B cell (primary cell): ENCODE measurements at regions not wholly inside any gene's neighbourhood (a gene's known extent, or its start where the extent isn't known, plus 50 kb on each side); places are given as distances from the start of the nearest gene placed in this dataset.

ENCODE experiments used
- ATAC-seq: fragments of 200-7000 bp; cut with Tn5 transposase; one replicate; pipeline ENCODE4 v1.10.0; 2021; ENCODE audit warnings: low read depth, mild to moderate bottlenecking, moderate number of reproducible peaks, moderate library complexity
- CTCF ChIA-PET: fragments of 350-600 bp; sonication (Branson Sonifier 250); formaldehyde crosslinking; loops from one replicate; lab custom pipeline; 2021; ENCODE audit warnings: antibody characterized with exemption, inconsistent platforms; lab: Charles Lee
- POLR2A ChIA-PET: fragments of 350-600 bp; sonication (Branson Sonifier 250); formaldehyde crosslinking; loops from one replicate; lab custom pipeline; 2021; ENCODE audit warnings: antibody characterized with exemption; lab: Charles Lee
- DNase-seq: peaks from one replicate; pipeline ENCODE4 v3.0.0; 2013
- H2AFZ ChIP-seq: 2 replicates; pipeline ENCODE4 v1.6.1; 2012; ENCODE audit warnings: mild to moderate bottlenecking, low read depth, low read length; ENCODE audit not compliant: insufficient read depth, poor library complexity, severe bottlenecking
- H3K27ac ChIP-seq, 2 donors: 1 replicate in 1 of 2; 2 replicates in 1 of 2; pipeline ENCODE4 v1.5.1; 2012 to 2013; ENCODE audit warnings: low read length in 2 of 2, mild to moderate bottlenecking in 2 of 2, moderate library complexity in 1 of 2
- H3K27me3 ChIP-seq, 4 experiments: fragments of 200-600 bp in 1 of 4; sonication (generic) in 1 of 4; replicated peaks in 1 of 4; 1 replicate in 2 of 4; 2 replicates in 2 of 4; pipeline versions ENCODE4 v1.6.1 to v1.7.0; 2013 to 2016; ENCODE audit warnings: low read length in 3 of 4, mild to moderate bottlenecking in 2 of 4, mixed read lengths in 1 of 4, moderate library complexity in 1 of 4; ENCODE audit not compliant: insufficient read depth in 4 of 4, control insufficient read depth in 3 of 4; ENCODE audit errors: control extremely low read depth in 1 of 4
- H3K36me3 ChIP-seq, 2 experiments: replicated peaks in 1 of 2; 1 replicate in 1 of 2; 2 replicates in 1 of 2; pipeline versions ENCODE4 v1.6.1 to v1.7.1; 2013; ENCODE audit warnings: low read length in 1 of 2; ENCODE audit not compliant: insufficient read depth in 2 of 2, control insufficient read depth in 1 of 2; ENCODE audit errors: control extremely low read depth in 1 of 2, extremely low read depth in 1 of 2
- H3K4me1 ChIP-seq, 2 donors: fragments of 200-600 bp in 1 of 2; sonication (generic) in 1 of 2; 1 replicate in 1 of 2; 2 replicates in 1 of 2; pipeline versions ENCODE4 v1.5.1 to v1.6.1; 2013 to 2017; ENCODE audit warnings: low read length in 2 of 2; ENCODE audit not compliant: control insufficient read depth in 2 of 2, insufficient read depth in 2 of 2
- H3K4me2 ChIP-seq: replicated peaks from 2 replicates; pipeline ENCODE3; 2012; ENCODE audit warnings: mild to moderate bottlenecking, low read depth, low read length; ENCODE audit not compliant: poor library complexity, severe bottlenecking
- H3K4me3 ChIP-seq, 5 experiments: fragments of 200-600 bp in 1 of 5; sonication (generic) in 1 of 5; 1 replicate in 3 of 5; 2 replicates in 2 of 5; pipeline versions ENCODE4 v1.5.1 to v1.7.0; 2011 to 2016; ENCODE audit warnings: low read length in 4 of 5, mild to moderate bottlenecking in 4 of 5, low read depth in 2 of 5, control low read depth in 1 of 5, moderate library complexity in 1 of 5; ENCODE audit not compliant: insufficient read depth in 1 of 5; ENCODE audit errors: control extremely low read depth in 1 of 5, extremely low read depth in 1 of 5
- H3K79me2 ChIP-seq: fragments of 200-600 bp; sonication (generic); one replicate; pipeline ENCODE4 v1.6.0; 2016; ENCODE audit warnings: low read length; ENCODE audit not compliant: control insufficient read depth, insufficient read depth
- H3K9ac ChIP-seq: fragments of 200-600 bp; sonication (generic); 2 replicates; pipeline ENCODE4 v1.6.1; 2017; ENCODE audit warnings: mild to moderate bottlenecking, low read length, moderate library complexity
- H3K9me3 ChIP-seq, 3 donors: one replicate each; pipeline versions ENCODE4 v1.6.1 to v1.7.1; 2013; ENCODE audit warnings: low read length in 2 of 3; ENCODE audit not compliant: control insufficient read depth in 2 of 3, insufficient read depth in 1 of 3; ENCODE audit errors: control extremely low read depth in 1 of 3
- H4K20me1 ChIP-seq: 2 replicates; pipeline ENCODE4 v1.6.0; 2012; ENCODE audit warnings: mild to moderate bottlenecking, low read length; ENCODE audit not compliant: insufficient read depth, control insufficient read depth, poor library complexity, severe bottlenecking
- H3K27ac Mint-ChIP-seq: one replicate; pipeline ENCODE4 v1.8.0; 2021; ENCODE audit warnings: mixed read lengths
- H3K27me3 Mint-ChIP-seq: one replicate; pipeline ENCODE4 v1.8.0; 2021; ENCODE audit warnings: mixed read lengths
- H3K4me1 Mint-ChIP-seq: one replicate; pipeline ENCODE4 v1.8.0; 2021; ENCODE audit warnings: mixed read lengths
- H3K4me3 Mint-ChIP-seq: one replicate; pipeline ENCODE4 v1.8.0; 2021; ENCODE audit warnings: mixed read lengths
- H3K9me3 Mint-ChIP-seq: one replicate; pipeline ENCODE4 v1.8.0; 2022; ENCODE audit warnings: mixed read lengths; ENCODE audit not compliant: insufficient read depth
- EZH2 ChIP-seq: IDR thresholded peaks from 2 replicates; pipeline ENCODE4 v1.6.1; 2012; ENCODE audit warnings: borderline replicate concordance, low read depth, mild to moderate bottlenecking, moderate library complexity, low read length; ENCODE audit not compliant: insufficient read depth, poor library complexity, severe bottlenecking
- WGBS: methylation state at CpG from one replicate; pipeline ENCODE4 v1.1.5; 2013; ENCODE audit warnings: missing lambda C conversion rate; ENCODE audit not compliant: insufficient coverage; 5-methylcytosine and 5-hydroxymethylcytosine counted together
- intact Hi-C: fragments of 100-400 bp; cut with micrococcal nuclease; formaldehyde crosslinking; loops from one replicate; pipeline ENCODE4 v1.10.0; 2022
- TF ChIP-seq, protein P1 (sequence below): fragments of 200-600 bp; IDR thresholded peaks from one replicate; pipeline ENCODE4 v1.8.0; 2022; ENCODE audit warnings: antibody characterized with exemption, mild to moderate bottlenecking

DNA sequence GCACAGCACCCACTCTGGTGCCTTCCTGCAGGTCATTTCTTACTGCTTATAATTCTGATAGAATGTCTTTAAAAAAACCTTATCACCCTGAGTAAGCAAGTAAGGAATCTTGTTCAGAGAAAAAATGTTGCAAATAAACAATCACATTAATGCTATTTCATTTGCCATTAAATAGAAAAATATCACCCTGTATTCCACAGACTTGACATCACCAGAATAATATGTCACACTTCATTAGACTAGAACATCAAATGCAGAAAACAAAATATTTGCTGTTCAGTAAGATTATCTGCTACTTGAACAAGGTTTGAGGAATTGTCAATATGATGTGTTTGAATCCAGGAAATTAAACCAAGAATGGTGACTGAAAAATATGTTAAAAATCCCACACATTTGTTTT, 236.6 kb upstream of the MMADHC start:
- Mint-ChIP-seq H3K27me3 (no peaks in the 10 kb centered on the region), H3K4me1 (no peaks in the 10 kb centered on the region), H3K4me3 (no peak overlapping the region), H3K9me3 (peaks cover 5% of the 10 kb centered on the region), H3K27ac (no peak overlapping the region)
- intact Hi-C loops: no loop called here
- no peak overlapping the region for H3K27ac ChIP-seq
- H3K27me3 ChIP-seq: no peaks in the 10 kb centered on the region
- no peak overlapping the region for H3K4me3 ChIP-seq
- no peak overlapping the region for H3K4me2 ChIP-seq
- no peaks in the 10 kb centered on the region for H3K4me1 ChIP-seq
- no peaks in the 10 kb centered on the region for H3K36me3 ChIP-seq
- ChIA-PET POLR2A (no interaction called here), CTCF (no interaction called here)
- no peaks in the 10 kb centered on the region for H3K9me3 ChIP-seq
- ATAC-seq (no peak), DNase-seq (no peak)
- TF ChIP-seq, protein P1, sequence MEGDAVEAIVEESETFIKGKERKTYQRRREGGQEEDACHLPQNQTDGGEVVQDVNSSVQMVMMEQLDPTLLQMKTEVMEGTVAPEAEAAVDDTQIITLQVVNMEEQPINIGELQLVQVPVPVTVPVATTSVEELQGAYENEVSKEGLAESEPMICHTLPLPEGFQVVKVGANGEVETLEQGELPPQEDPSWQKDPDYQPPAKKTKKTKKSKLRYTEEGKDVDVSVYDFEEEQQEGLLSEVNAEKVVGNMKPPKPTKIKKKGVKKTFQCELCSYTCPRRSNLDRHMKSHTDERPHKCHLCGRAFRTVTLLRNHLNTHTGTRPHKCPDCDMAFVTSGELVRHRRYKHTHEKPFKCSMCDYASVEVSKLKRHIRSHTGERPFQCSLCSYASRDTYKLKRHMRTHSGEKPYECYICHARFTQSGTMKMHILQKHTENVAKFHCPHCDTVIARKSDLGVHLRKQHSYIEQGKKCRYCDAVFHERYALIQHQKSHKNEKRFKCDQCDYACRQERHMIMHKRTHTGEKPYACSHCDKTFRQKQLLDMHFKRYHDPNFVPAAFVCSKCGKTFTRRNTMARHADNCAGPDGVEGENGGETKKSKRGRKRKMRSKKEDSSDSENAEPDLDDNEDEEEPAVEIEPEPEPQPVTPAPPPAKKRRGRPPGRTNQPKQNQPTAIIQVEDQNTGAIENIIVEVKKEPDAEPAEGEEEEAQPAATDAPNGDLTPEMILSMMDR: no peak
- TF ChIP-seq EZH2: no peak
- no peaks in the 10 kb centered on the region for H4K20me1 ChIP-seq
- no peaks in the 10 kb centered on the region for H3K79me2 ChIP-seq
- H3K9ac ChIP-seq: no peak overlapping the region
- H2AFZ ChIP-seq: no peak overlapping the region

DNA sequence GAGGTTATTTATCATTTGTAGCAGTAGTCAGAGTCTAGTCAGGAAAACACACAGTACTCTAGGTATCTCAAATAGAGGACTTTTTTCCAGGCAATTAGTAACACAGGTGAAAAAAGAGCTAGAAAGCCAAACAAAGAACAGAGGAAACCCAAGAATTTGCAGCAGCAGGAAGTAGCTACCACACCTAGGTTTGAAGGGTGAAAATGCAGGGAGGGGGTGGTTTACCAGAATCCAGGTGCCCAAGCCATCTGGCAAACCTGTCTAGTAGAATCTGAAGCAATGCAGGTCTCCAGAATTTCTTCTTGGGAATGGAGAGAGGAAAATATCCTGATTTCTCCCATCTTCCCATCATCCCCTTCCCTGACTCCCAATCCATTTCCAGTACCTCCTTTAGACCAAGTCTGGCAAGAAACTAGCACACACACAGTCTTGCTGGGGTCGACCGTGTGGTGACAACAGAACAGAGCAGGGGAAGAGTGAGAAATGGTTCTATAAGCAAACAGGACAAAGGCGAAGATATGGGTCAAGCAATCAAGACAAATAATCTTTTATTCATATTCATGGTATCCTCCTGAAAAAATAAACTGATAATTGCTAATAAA, 231.9 kb upstream of the MMADHC start:
- no peaks in the 10 kb centered on the region for H3K36me3 ChIP-seq
- TF ChIP-seq EZH2: no peak
- TF ChIP-seq, protein P1: no peak
- H3K9me3 Mint-ChIP-seq: peaks cover 5% of the 10 kb centered on the region
- no peaks in the 10 kb centered on the region for H3K79me2 ChIP-seq
- H3K4me1 Mint-ChIP-seq: no peaks in the 10 kb centered on the region
- no peaks in the 10 kb centered on the region for H3K27me3 ChIP-seq
- no peaks in the 10 kb centered on the region for H3K27me3 Mint-ChIP-seq
- no peak overlapping the region for H3K4me3 ChIP-seq
- no peak overlapping the region for H3K4me3 Mint-ChIP-seq
- H3K27ac ChIP-seq: no peak overlapping the region
- no CpG with 5 or more reads among the region's 3 CpGs for WGBS
- CTCF ChIA-PET: no interaction called here
- POLR2A ChIA-PET: no interaction called here
- ATAC-seq: no peak
- H2AFZ ChIP-seq: no peak overlapping the region
- no peak overlapping the region for H3K4me2 ChIP-seq
- H3K9ac ChIP-seq: no peak overlapping the region
- no peak overlapping the region for H3K27ac Mint-ChIP-seq
- no peak for DNase-seq
- H4K20me1 ChIP-seq: no peaks in the 10 kb centered on the region
- no peaks in the 10 kb centered on the region for H3K4me1 ChIP-seq
- H3K9me3 ChIP-seq: no peaks in the 10 kb centered on the region
- intact Hi-C loops: no loop called here
